Suprapubic skin (tissue), 4 donors: ENCODE measurements at regions not wholly inside any gene's neighbourhood (a gene's known extent, or its start where the extent isn't known, plus 50 kb on each side); places are given as distances from the start of the nearest gene placed in this dataset.

ENCODE experiments used
- DNase-seq, 2 donors: peaks; one replicate each; pipeline ENCODE4 v3.0.0-alpha.2; 2019; ENCODE audit warnings: low spot score in 2 of 2
- H3K27ac ChIP-seq: fragments of 200-600 bp; sonication (generic); one replicate; pipeline ENCODE4 v1.5.1; 2019
- H3K27me3 ChIP-seq: fragments of 200-600 bp; sonication (generic); one replicate; pipeline ENCODE4 v1.5.1; 2019
- H3K36me3 ChIP-seq: fragments of 200-600 bp; sonication (generic); one replicate; pipeline ENCODE4 v1.5.1; 2019
- H3K4me1 ChIP-seq: fragments of 200-600 bp; sonication (generic); one replicate; pipeline ENCODE4 v1.5.1; 2019
- H3K4me3 ChIP-seq: fragments of 200-600 bp; sonication (generic); one replicate; pipeline ENCODE4 v1.5.1; 2019; ENCODE audit warnings: mild to moderate bottlenecking
- H3K9me3 ChIP-seq: fragments of 200-600 bp; sonication (generic); one replicate; pipeline ENCODE4 v1.5.1; 2019
- EP300 ChIP-seq: sonication (generic); formaldehyde crosslinking; IDR thresholded peaks from one replicate; pipeline ENCODE4 v1.6.1; 2017; ENCODE audit warnings: antibody characterized with exemption
- POLR2A ChIP-seq, 2 donors: fragments of 450-650 bp; IDR thresholded peaks; one replicate each; pipeline ENCODE4 v1.6.1; 2017; ENCODE audit warnings: antibody characterized with exemption in 2 of 2, mild to moderate bottlenecking in 2 of 2, moderate library complexity in 2 of 2
- POLR2AphosphoS5 ChIP-seq, 3 donors: sonication (generic); formaldehyde crosslinking; IDR thresholded peaks; one replicate each; pipeline ENCODE4 v1.6.1; 2017; ENCODE audit warnings: antibody characterized with exemption in 3 of 3
- WGBS: methylation state at CpG from one replicate; pipeline ENCODE4 v1.1.5; 2018; 5-methylcytosine and 5-hydroxymethylcytosine counted together
- TF ChIP-seq, protein P1 (sequence below), 2 donors: fragments of 200-600 bp in 1 of 2; fragments of 450-650 bp in 1 of 2; sonication (generic) in 1 of 2; IDR thresholded peaks; one replicate each; pipeline ENCODE4 v1.5.1; 2016 to 2019; ENCODE audit warnings: antibody characterized with exemption in 2 of 2, mild to moderate bottlenecking in 1 of 2, moderate library complexity in 1 of 2

DNA sequence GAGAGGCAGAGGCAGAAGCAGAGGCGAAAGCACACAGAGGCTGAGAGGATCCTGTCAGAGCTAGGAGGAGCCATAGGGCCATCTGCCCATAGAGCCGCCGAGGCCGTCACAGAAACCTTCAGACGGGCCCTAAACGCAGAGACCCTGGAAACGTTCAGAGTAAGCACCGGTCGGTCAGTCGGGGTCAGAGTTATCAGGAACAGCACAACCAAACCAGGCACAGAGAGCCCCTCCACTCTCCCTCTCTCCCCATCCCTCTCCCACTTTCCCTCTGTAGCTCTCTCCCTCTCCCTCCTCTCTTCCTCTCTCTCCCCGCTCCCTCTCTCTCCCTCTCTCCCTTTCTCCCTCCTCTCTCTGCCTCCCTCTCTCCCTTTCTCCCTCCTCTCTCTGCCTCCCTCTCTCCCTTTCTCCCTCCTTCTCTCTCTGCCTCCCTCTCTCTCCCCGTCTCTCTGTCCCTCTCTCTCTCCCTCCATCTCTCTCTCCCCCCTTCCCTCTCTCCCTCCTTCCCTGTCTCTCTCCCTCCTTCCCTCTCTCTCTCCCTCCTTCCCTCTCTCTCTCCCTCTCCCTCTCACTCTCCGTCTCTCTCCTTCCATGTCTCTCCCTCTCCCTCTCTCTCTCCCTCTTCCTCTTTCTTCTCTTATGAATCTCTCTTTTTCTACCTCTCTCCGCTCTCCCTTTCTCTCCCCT lies 138.9 kb downstream of the C16orf95 start:
- H3K36me3 ChIP-seq = no peaks in the 10 kb centered on the region
- no peaks in the 10 kb centered on the region for H3K9me3 ChIP-seq
- H3K4me3 ChIP-seq = no peak overlapping the region
- H3K27me3 ChIP-seq = peaks cover 16% of the 10 kb centered on the region
- 36% methylated on average over 14 of the region's 14 CpGs for WGBS
- no peaks in the 10 kb centered on the region for H3K4me1 ChIP-seq
- no peak for TF ChIP-seq POLR2AphosphoS5 (IDR thresholded peaks at IDR 0.05)
- TF ChIP-seq POLR2A (IDR thresholded peaks at IDR 0.05) = no peak
- TF ChIP-seq EP300 = no peak
- TF ChIP-seq, protein P1, sequence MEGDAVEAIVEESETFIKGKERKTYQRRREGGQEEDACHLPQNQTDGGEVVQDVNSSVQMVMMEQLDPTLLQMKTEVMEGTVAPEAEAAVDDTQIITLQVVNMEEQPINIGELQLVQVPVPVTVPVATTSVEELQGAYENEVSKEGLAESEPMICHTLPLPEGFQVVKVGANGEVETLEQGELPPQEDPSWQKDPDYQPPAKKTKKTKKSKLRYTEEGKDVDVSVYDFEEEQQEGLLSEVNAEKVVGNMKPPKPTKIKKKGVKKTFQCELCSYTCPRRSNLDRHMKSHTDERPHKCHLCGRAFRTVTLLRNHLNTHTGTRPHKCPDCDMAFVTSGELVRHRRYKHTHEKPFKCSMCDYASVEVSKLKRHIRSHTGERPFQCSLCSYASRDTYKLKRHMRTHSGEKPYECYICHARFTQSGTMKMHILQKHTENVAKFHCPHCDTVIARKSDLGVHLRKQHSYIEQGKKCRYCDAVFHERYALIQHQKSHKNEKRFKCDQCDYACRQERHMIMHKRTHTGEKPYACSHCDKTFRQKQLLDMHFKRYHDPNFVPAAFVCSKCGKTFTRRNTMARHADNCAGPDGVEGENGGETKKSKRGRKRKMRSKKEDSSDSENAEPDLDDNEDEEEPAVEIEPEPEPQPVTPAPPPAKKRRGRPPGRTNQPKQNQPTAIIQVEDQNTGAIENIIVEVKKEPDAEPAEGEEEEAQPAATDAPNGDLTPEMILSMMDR (IDR thresholded peaks at IDR 0.05) = no peak
- H3K27ac ChIP-seq = no peak overlapping the region
- no peak for DNase-seq

DNA sequence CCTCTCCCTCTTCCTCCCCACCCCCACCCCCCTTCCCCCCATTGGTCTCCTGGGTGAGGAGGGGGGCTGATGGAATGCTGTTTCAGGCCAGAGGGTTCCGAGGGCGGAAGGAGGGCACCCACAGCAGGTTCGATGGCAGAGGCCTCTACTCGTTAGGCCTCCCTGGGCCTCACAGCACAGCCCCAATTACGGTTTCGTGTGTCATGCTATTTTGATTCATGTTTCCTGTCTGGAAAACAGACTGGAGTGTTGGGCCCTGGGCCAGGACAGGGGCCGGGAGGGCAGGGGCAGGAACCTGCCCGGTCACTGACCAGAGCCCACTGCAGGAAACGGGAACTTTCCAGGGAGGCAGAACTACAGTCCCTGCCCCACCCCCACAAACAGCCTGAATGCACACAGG lies 138.2 kb downstream of the C16orf95 start:
- Histone ChIP-seq H3K9me3 (no peaks in the 10 kb centered on the region), H3K27me3 (peaks cover 16% of the 10 kb centered on the region), H3K4me1 (no peaks in the 10 kb centered on the region), H3K4me3 (no peak overlapping the region), H3K36me3 (no peaks in the 10 kb centered on the region), H3K27ac (no peak overlapping the region)
- 26% methylated on average over 4 of the region's 9 CpGs for WGBS
- TF ChIP-seq, protein P1 (IDR thresholded peaks at IDR 0.05) = no peak
- no peak for TF ChIP-seq POLR2AphosphoS5 (IDR thresholded peaks at IDR 0.05)
- no peak for TF ChIP-seq POLR2A (IDR thresholded peaks at IDR 0.05)
- no peak for DNase-seq

DNA sequence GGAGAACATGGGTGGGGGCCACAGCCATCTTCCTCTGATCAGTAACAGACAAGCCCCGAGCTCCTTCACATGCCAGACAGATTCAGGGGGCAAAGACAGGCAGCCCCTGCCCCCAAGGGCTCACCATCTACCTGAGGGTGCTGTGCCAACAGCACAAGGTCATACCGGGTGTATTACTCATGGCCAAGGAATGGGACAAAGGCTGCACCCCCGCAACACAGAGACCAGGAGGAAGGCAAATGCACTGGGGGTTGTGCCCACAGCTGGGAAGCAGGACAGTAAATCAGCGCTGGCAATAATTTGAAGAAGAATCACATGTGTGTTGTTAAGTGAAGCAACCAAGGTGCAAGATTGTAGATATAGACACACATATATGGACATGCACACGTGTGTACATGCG lies 137.1 kb downstream of the C16orf95 start:
- WGBS = 96% methylated on average over 6 of the region's 6 CpGs
- no peak for DNase-seq

DNA sequence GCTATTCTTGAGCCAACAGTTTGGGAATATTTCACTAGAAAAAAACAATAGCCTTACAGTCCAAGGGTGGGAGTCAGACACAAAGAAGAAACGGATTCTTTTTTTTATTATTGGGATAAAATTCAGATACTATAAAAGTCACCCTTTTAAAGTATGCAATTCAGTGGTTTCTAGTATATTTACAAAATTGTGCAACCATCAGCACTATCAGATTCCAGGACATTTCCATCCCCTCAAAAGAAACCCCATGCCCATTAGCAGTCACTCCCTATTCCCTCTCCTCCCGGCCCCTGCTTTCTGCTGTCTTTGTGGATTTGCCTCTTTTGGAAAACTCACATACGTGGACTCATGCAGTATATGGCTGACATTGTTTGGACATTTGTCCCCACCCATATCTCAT lies 134.4 kb downstream of the C16orf95 start:
- WGBS = 75% methylated on average over 3 of the region's 3 CpGs
- no peak overlapping the region for H3K4me3 ChIP-seq
- H3K27me3 ChIP-seq = peaks cover 5% of the 10 kb centered on the region
- no peak for TF ChIP-seq EP300
- DNase-seq = no peak
- no peaks in the 10 kb centered on the region for H3K9me3 ChIP-seq
- H3K27ac ChIP-seq = no peak overlapping the region
- no peaks in the 10 kb centered on the region for H3K4me1 ChIP-seq
- no peaks in the 10 kb centered on the region for H3K36me3 ChIP-seq

More for the DNA sequence above, 137.1 kb downstream of the C16orf95 start:
- Histone ChIP-seq H3K27me3 (peaks cover 16% of the 10 kb centered on the region), H3K36me3 (no peaks in the 10 kb centered on the region), H3K4me3 (no peak overlapping the region), H3K27ac (no peak overlapping the region), H3K9me3 (no peaks in the 10 kb centered on the region), H3K4me1 (no peaks in the 10 kb centered on the region)
- TF ChIP-seq, protein P1 (IDR thresholded peaks at IDR 0.05) = no peak
- TF ChIP-seq POLR2AphosphoS5 (IDR thresholded peaks at IDR 0.05) = no peak
- TF ChIP-seq POLR2A (IDR thresholded peaks at IDR 0.05) = no peak
- no peak for TF ChIP-seq EP300

DNA sequence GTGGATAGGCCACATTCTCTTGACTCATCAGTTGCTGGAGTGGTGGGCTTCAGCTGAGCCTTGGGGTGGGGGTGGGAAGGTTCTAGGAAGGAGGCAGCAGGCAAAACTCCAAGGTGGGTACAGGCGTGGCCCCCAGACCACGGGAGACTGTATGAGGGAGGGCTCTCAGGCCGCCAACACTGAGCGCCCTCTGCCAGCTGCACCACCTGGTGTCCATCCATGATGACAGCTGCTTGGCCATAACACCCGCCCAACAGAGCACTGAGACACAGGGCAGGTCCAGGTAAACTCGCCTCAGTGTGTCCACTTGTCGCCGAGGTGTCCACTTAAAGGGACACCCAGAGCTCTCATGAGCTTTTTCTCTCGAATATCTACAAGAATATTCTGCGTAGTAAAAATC lies 133.5 kb downstream of the C16orf95 start:
- TF ChIP-seq, protein P1 (IDR thresholded peaks at IDR 0.05) = no peak
- TF ChIP-seq POLR2A (IDR thresholded peaks at IDR 0.05) = no peak
- no peak for TF ChIP-seq EP300
- no peak for TF ChIP-seq POLR2AphosphoS5 (IDR thresholded peaks at IDR 0.05)
- Histone ChIP-seq H3K4me3 (no peak overlapping the region), H3K9me3 (no peaks in the 10 kb centered on the region), H3K27ac (no peak overlapping the region), H3K36me3 (no peaks in the 10 kb centered on the region), H3K27me3 (peaks cover 4% of the 10 kb centered on the region), H3K4me1 (no peaks in the 10 kb centered on the region)
- 88% methylated on average over 10 of the region's 10 CpGs for WGBS
- no peak for DNase-seq

DNA sequence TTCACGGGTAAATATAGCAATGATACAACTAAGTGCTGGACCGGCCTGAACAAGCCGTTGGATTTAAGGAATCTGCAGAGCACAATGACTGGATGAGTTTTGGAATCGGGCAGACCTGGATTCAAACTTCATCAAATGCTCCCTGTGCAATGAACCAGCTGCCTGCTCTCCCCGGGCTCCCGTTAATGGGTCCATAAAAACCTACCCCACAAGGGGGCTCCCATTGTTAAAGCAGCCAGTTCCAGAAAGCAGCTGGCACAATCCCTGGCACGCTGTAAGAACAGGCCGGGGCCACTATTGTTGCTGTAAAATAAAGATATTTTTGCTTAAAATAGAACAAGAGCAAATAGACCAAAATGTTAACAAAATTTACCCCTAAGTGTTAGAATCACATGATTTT lies 131.9 kb downstream of the C16orf95 start:
- no peaks in the 10 kb centered on the region for H3K36me3 ChIP-seq
- no peak overlapping the region for H3K27ac ChIP-seq
- H3K27me3 ChIP-seq = peaks cover 4% of the 10 kb centered on the region
- H3K4me3 ChIP-seq = no peak overlapping the region
- TF ChIP-seq POLR2A (IDR thresholded peaks at IDR 0.05) (no peak), POLR2AphosphoS5 (IDR thresholded peaks at IDR 0.05) (no peak), EP300 (no peak)
- TF ChIP-seq, protein P1 (IDR thresholded peaks at IDR 0.05) = no peak
- 72% methylated on average over 8 of the region's 8 CpGs for WGBS
- H3K9me3 ChIP-seq = no peaks in the 10 kb centered on the region
- H3K4me1 ChIP-seq = no peaks in the 10 kb centered on the region
- no peak for DNase-seq
